H1 (cell line): ENCODE measurements at regions not wholly inside any gene's neighbourhood (a gene's known extent, or its start where the extent isn't known, plus 50 kb on each side); places are given as distances from the start of the nearest gene placed in this dataset.

Experiments used
- BRCA1 ChIP-seq: IDR thresholded peaks from 2 replicates; pipeline ENCODE4 v1.6.1; 2012; ENCODE audit warnings: low read depth, low read length, improper control_type of control experiment
- CBX5 ChIP-seq: fragments of 300-800, 300-1000 bp; sonication (generic); IDR thresholded peaks from 2 replicates; pipeline ENCODE4 v1.7.1; 2016; ENCODE audit warnings: antibody characterized with exemption, low read length, low read depth
- CBX8 ChIP-seq: fragments of 300-800, 300-1000 bp; sonication (generic); IDR thresholded peaks from 2 replicates; pipeline ENCODE4 v1.7.1; 2016; ENCODE audit warnings: low read depth, low read length, borderline replicate concordance
- CREB1 ChIP-seq: IDR thresholded peaks from 2 replicates; pipeline ENCODE4 v1.6.1; 2012; ENCODE audit warnings: inconsistent platforms
- E2F6 ChIP-seq: IDR thresholded peaks from 2 replicates; pipeline ENCODE4 v1.6.1; 2012; ENCODE audit warnings: inconsistent platforms
- EZH2 ChIP-seq: fragments of 200-600 bp; sonication (generic); IDR thresholded peaks from 2 replicates; pipeline ENCODE4 v1.7.1; 2012; ENCODE audit warnings: low read depth, mild to moderate bottlenecking, moderate library complexity, low read length, inconsistent platforms; ENCODE audit not compliant: severe bottlenecking
- NANOG ChIP-seq: IDR thresholded peaks from 2 replicates; pipeline ENCODE4 v1.6.1; 2011; ENCODE audit warnings: low read length, low read depth, mild to moderate bottlenecking, inconsistent platforms; ENCODE audit not compliant: insufficient read depth, poor library complexity, severe bottlenecking
- SP2 ChIP-seq: IDR thresholded peaks from 2 replicates; pipeline ENCODE4 v1.6.1; 2012; ENCODE audit warnings: mild to moderate bottlenecking, low read length, inconsistent platforms
- TAF1 ChIP-seq: IDR thresholded peaks from 2 replicates; pipeline ENCODE4 v1.6.1; 2011; ENCODE audit warnings: mild to moderate bottlenecking, low read depth, low read length
- TBP ChIP-seq: IDR thresholded peaks from 2 replicates; pipeline ENCODE4 v1.6.1; 2011; ENCODE audit warnings: low read depth, low read length, improper control_type of control experiment
- TF ChIP-seq, protein P1 (sequence below), 3 experiments: IDR thresholded peaks; 1 replicate in 2 of 3; 2 replicates in 1 of 3; pipeline versions ENCODE4 v1.5.1 to v1.6.1; 2011; ENCODE audit warnings: low read length in 3 of 3, mild to moderate bottlenecking in 3 of 3, inconsistent platforms in 2 of 3, low read depth in 1 of 3, moderate library complexity in 1 of 3; ENCODE audit not compliant: insufficient read depth in 1 of 3; ENCODE audit errors: control extremely low read depth in 1 of 3

GRCh38 chr5:44236040-44236439 is 153.2 kb downstream of the FGF10 start:
- TF ChIP-seq EZH2 (no peak), CREB1 (no peak), E2F6 (no peak), SP2 (no peak), CBX5 (no peak), BRCA1 (no peak), TAF1 (no peak), TBP (no peak), CBX8 (no peak), NANOG (no peak)
- TF ChIP-seq, protein P1, sequence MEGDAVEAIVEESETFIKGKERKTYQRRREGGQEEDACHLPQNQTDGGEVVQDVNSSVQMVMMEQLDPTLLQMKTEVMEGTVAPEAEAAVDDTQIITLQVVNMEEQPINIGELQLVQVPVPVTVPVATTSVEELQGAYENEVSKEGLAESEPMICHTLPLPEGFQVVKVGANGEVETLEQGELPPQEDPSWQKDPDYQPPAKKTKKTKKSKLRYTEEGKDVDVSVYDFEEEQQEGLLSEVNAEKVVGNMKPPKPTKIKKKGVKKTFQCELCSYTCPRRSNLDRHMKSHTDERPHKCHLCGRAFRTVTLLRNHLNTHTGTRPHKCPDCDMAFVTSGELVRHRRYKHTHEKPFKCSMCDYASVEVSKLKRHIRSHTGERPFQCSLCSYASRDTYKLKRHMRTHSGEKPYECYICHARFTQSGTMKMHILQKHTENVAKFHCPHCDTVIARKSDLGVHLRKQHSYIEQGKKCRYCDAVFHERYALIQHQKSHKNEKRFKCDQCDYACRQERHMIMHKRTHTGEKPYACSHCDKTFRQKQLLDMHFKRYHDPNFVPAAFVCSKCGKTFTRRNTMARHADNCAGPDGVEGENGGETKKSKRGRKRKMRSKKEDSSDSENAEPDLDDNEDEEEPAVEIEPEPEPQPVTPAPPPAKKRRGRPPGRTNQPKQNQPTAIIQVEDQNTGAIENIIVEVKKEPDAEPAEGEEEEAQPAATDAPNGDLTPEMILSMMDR (IDR thresholded peaks at IDR 0.05; ENCODE audit: control extremely low read depth in 1 of 3, insufficient read depth in 1 of 3, low read depth in 1 of 3, low read length in 3 of 3): no peak
